HEK293 (cell line): ENCODE measurements at regions not wholly inside any gene's neighbourhood (a gene's known extent, or its start where the extent isn't known, plus 50 kb on each side); places are given as distances from the start of the nearest gene placed in this dataset.

Source experiments
- CTCF ChIA-PET: fragments of 350-600 bp; formaldehyde crosslinking; extraction: SDS; loops from one replicate; lab custom pipeline; 2021; ENCODE audit warnings: antibody characterized with exemption; lab: Yijun Ruan, JAX
- POLR2A ChIA-PET: fragments of 300-600 bp; formaldehyde crosslinking; extraction: SDS; loops from one replicate; lab custom pipeline; 2020; ENCODE audit warnings: antibody characterized with exemption, inconsistent platforms; lab: Yijun Ruan, JAX
- H3K27ac ChIP-seq: fragments of 200-500 bp; sonication (Bioruptor generic); 2 replicates; pipeline ENCODE4 v1.5.1; 2014; ENCODE audit warnings: low read depth, low read length, control low read depth, inconsistent platforms; ENCODE audit errors: extremely low read depth
- H3K36me3 ChIP-seq, 2 experiments: fragments of 200-500 bp in 1 of 2; sonication (Bioruptor generic) in 1 of 2; 1 replicate in 1 of 2; 2 replicates in 1 of 2; pipeline ENCODE4 v1.5.1; 2014 to 2017; ENCODE audit warnings: inconsistent platforms in 2 of 2, low read length in 2 of 2; ENCODE audit not compliant: control insufficient read depth in 2 of 2, insufficient read depth in 1 of 2
- H3K4me1 ChIP-seq: fragments of 200-500 bp; sonication (Bioruptor generic); 2 replicates; pipeline ENCODE4 v1.5.1; 2014; ENCODE audit warnings: mild to moderate bottlenecking, low read length, inconsistent platforms; ENCODE audit not compliant: control insufficient read depth, insufficient read depth
- H3K4me3 ChIP-seq: 2 replicates; pipeline ENCODE4 v1.5.1; 2011; ENCODE audit warnings: low read depth, mild to moderate bottlenecking, control low read depth, low read length, moderate library complexity
- H3K9me3 ChIP-seq: fragments of 200-500 bp; sonication (Bioruptor generic); 2 replicates; pipeline ENCODE4 v1.5.1; 2014; ENCODE audit warnings: low read depth, low read length, inconsistent platforms; ENCODE audit not compliant: control insufficient read depth, insufficient read depth
- HOXC10 ChIP-seq: sonication (generic); formaldehyde crosslinking; IDR thresholded peaks from 2 replicates; pipeline ENCODE4 v1.8.1; 2023; ENCODE audit warnings: mild to moderate bottlenecking, missing genetic modification reagents
- HOXD13 ChIP-seq: sonication (generic); formaldehyde crosslinking; IDR thresholded peaks from 2 replicates; pipeline ENCODE4 v1.8.0; 2022; ENCODE audit warnings: missing genetic modification reagents, borderline replicate concordance
- REPIN1 ChIP-seq: fragments of 450-650 bp; formaldehyde crosslinking; IDR thresholded peaks from 2 replicates; pipeline ENCODE4 v1.5.1; 2017; ENCODE audit warnings: missing biosample characterization, missing genetic modification characterization, low read depth
- SP2 ChIP-seq: fragments of 450-650 bp; formaldehyde crosslinking; IDR thresholded peaks from 2 replicates; pipeline ENCODE4 v1.5.1; 2016; ENCODE audit warnings: missing biosample characterization, missing genetic modification characterization
- YY2 ChIP-seq: fragments of 450-650 bp; formaldehyde crosslinking; IDR thresholded peaks from 2 replicates; pipeline ENCODE4 v1.5.1; 2016; ENCODE audit warnings: missing biosample characterization, missing genetic modification characterization
- ZEB2 ChIP-seq: fragments of 450-650 bp; formaldehyde crosslinking; IDR thresholded peaks from 2 replicates; pipeline ENCODE4 v1.5.1; 2016; ENCODE audit warnings: missing biosample characterization, missing genetic modification characterization
- ZNF10 ChIP-seq: fragments of 450-650 bp; formaldehyde crosslinking; IDR thresholded peaks from 2 replicates; pipeline ENCODE4 v1.5.1; 2017; ENCODE audit warnings: missing biosample characterization, missing genetic modification characterization
- ZNF114 ChIP-seq: fragments of 450-650 bp; formaldehyde crosslinking; IDR thresholded peaks from 2 replicates; pipeline ENCODE4 v1.5.0; 2017; ENCODE audit warnings: missing biosample characterization, missing genetic modification characterization
- ZNF133 ChIP-seq: fragments of 450-650 bp; formaldehyde crosslinking; IDR thresholded peaks from 2 replicates; pipeline ENCODE4 v1.5.1; 2016; ENCODE audit warnings: missing biosample characterization, missing genetic modification characterization
- ZNF184 ChIP-seq: fragments of 450-650 bp; IDR thresholded peaks from 2 replicates; pipeline ENCODE4 v1.5.1; 2018; ENCODE audit warnings: missing biosample characterization, mild to moderate bottlenecking, missing genetic modification characterization
- ZNF23 ChIP-seq: fragments of 450-650 bp; formaldehyde crosslinking; IDR thresholded peaks from 2 replicates; pipeline ENCODE4 v1.5.1; 2016; ENCODE audit warnings: missing biosample characterization, missing genetic modification characterization, borderline replicate concordance
- ZNF24 ChIP-seq: fragments of 450-650 bp; formaldehyde crosslinking; IDR thresholded peaks from 2 replicates; pipeline ENCODE4 v1.5.1; 2016; ENCODE audit warnings: missing biosample characterization, missing genetic modification characterization
- ZNF341 ChIP-seq: fragments of 450-650 bp; formaldehyde crosslinking; IDR thresholded peaks from 2 replicates; pipeline ENCODE4; 2016; ENCODE audit warnings: low read depth, missing biosample characterization, missing genetic modification characterization
- ZNF416 ChIP-seq: fragments of 450-650 bp; formaldehyde crosslinking; IDR thresholded peaks from 2 replicates; pipeline ENCODE4 v1.5.1; 2016; ENCODE audit warnings: missing biosample characterization, missing genetic modification characterization
- ZNF501 ChIP-seq: fragments of 450-650 bp; formaldehyde crosslinking; IDR thresholded peaks from 2 replicates; pipeline ENCODE4 v1.5.1; 2016; ENCODE audit warnings: missing biosample characterization, missing genetic modification characterization
- ZNF530 ChIP-seq: fragments of 450-650 bp; formaldehyde crosslinking; IDR thresholded peaks from 2 replicates; pipeline ENCODE4 v1.5.1; 2016; ENCODE audit warnings: low read depth, missing biosample characterization, missing genetic modification characterization
- ZNF707 ChIP-seq: fragments of 450-650 bp; formaldehyde crosslinking; IDR thresholded peaks from 2 replicates; pipeline ENCODE4 v1.5.1; 2016; ENCODE audit warnings: missing biosample characterization, missing genetic modification characterization
- ZNF777 ChIP-seq: fragments of 450-650 bp; formaldehyde crosslinking; IDR thresholded peaks from 2 replicates; pipeline ENCODE4 v1.5.1; 2017; ENCODE audit warnings: missing biosample characterization, missing genetic modification characterization, borderline replicate concordance
- ZSCAN23 ChIP-seq: fragments of 450-650 bp; formaldehyde crosslinking; IDR thresholded peaks from 2 replicates; pipeline ENCODE4 v1.5.1; 2016; ENCODE audit warnings: missing biosample characterization, missing genetic modification characterization
- ZSCAN30 ChIP-seq: fragments of 450-650 bp; IDR thresholded peaks from 2 replicates; pipeline ENCODE4 v1.5.1; 2018; ENCODE audit warnings: missing biosample characterization, mild to moderate bottlenecking, missing genetic modification characterization, moderate library complexity
- ZXDB ChIP-seq: fragments of 450-650 bp; formaldehyde crosslinking; IDR thresholded peaks from 2 replicates; pipeline ENCODE4 v1.5.1; 2016; ENCODE audit warnings: missing biosample characterization, missing genetic modification characterization
- TF ChIP-seq, protein P1 (sequence below): fragments of 450-650 bp; formaldehyde crosslinking; IDR thresholded peaks from 2 replicates; pipeline ENCODE4 v1.5.1; 2016; ENCODE audit warnings: missing biosample characterization, missing genetic modification characterization
- TF ChIP-seq, protein P2 (sequence below): fragments of 450-650 bp; formaldehyde crosslinking; IDR thresholded peaks from 2 replicates; pipeline ENCODE4 v1.5.1; 2016; ENCODE audit warnings: missing biosample characterization, missing genetic modification characterization
- TF ChIP-seq, protein P3 (sequence below): fragments of 450-650 bp; formaldehyde crosslinking; IDR thresholded peaks from 2 replicates; pipeline ENCODE4 v1.5.1; 2016; ENCODE audit warnings: missing biosample characterization, missing genetic modification characterization

DNA sequence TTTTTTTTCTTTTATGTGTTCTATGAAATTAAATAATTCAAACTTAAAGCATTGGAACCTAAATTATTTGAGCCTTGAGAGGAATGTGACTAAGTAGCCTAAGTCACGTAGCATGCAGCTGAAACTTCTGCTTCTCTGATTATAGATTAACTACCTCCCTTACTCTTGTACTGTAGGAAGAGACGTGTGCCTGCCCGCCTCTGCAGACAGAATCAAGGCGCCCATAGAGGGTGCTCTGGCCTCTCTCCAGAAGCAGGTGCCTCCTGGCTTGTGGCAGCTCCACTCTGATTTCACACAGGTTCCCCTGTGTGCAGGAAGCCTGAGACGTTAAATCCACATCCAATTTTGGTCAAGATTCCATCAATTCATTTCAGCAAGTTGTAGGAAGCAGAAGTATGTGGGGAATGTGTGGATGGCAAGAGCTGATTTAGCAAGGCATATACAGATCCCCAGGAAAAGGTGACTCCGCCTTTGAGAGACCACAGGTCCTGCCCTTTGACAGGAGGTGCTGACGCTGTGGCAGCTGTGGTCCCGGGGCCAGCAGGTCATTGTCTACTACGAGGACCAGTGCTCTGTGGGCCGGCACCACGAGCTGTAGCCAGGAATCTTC is 1418.8 kb downstream of the CDH11 start:
- Histone ChIP-seq H3K27ac (no peak overlapping the region), H3K36me3 (no peaks in the 10 kb centered on the region), H3K4me1 (no peaks in the 10 kb centered on the region), H3K9me3 (no peaks in the 10 kb centered on the region), H3K4me3 (no peak overlapping the region)
- TF ChIP-seq ZNF341 (tag by site-specific recombination) = no peak
- no peak for TF ChIP-seq ZSCAN23 (tag by site-specific recombination)
- TF ChIP-seq ZNF777 (tag by site-specific recombination) = no peak
- no peak for TF ChIP-seq HOXC10 (CRISPR knock-in tag)
- TF ChIP-seq YY2 (tag by site-specific recombination) = no peak
- TF ChIP-seq, protein P1, sequence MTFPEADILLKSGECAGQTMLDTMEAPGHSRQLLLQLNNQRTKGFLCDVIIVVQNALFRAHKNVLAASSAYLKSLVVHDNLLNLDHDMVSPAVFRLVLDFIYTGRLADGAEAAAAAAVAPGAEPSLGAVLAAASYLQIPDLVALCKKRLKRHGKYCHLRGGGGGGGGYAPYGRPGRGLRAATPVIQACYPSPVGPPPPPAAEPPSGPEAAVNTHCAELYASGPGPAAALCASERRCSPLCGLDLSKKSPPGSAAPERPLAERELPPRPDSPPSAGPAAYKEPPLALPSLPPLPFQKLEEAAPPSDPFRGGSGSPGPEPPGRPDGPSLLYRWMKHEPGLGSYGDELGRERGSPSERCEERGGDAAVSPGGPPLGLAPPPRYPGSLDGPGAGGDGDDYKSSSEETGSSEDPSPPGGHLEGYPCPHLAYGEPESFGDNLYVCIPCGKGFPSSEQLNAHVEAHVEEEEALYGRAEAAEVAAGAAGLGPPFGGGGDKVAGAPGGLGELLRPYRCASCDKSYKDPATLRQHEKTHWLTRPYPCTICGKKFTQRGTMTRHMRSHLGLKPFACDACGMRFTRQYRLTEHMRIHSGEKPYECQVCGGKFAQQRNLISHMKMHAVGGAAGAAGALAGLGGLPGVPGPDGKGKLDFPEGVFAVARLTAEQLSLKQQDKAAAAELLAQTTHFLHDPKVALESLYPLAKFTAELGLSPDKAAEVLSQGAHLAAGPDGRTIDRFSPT (tag by site-specific recombination) = no peak
- TF ChIP-seq ZSCAN30 (tag by site-specific recombination) = no peak
- no peak for TF ChIP-seq ZNF501 (tag by site-specific recombination)
- CTCF ChIA-PET = no interaction called here
- POLR2A ChIA-PET = no interaction called here

DNA sequence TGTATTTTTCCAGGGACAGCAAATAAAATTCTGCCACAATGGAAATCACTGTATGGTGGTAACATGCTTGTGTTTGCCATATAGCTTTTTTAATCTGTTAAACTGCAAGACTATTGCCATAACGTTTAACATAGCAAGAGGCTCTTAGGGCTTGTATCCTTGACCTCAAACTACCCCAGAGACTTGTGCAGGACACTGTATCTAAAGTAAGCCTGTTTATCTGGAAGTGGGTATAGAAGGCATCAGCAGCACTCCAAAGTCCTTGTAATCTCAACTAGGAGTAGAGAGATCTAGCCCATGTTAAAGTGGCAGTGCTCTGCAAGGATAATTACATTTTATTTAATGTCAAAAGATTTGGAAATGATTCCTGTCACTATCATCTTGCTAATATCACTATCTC is 1424.1 kb downstream of the CDH11 start:
- Histone ChIP-seq H3K27ac (no peak overlapping the region), H3K9me3 (no peaks in the 10 kb centered on the region)
- POLR2A ChIA-PET = no interaction called here
- TF ChIP-seq, protein P2, sequence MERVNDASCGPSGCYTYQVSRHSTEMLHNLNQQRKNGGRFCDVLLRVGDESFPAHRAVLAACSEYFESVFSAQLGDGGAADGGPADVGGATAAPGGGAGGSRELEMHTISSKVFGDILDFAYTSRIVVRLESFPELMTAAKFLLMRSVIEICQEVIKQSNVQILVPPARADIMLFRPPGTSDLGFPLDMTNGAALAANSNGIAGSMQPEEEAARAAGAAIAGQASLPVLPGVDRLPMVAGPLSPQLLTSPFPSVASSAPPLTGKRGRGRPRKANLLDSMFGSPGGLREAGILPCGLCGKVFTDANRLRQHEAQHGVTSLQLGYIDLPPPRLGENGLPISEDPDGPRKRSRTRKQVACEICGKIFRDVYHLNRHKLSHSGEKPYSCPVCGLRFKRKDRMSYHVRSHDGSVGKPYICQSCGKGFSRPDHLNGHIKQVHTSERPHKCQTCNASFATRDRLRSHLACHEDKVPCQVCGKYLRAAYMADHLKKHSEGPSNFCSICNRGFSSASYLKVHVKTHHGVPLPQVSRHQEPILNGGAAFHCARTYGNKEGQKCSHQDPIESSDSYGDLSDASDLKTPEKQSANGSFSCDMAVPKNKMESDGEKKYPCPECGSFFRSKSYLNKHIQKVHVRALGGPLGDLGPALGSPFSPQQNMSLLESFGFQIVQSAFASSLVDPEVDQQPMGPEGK (tag by site-specific recombination) = no peak
- TF ChIP-seq, protein P3, sequence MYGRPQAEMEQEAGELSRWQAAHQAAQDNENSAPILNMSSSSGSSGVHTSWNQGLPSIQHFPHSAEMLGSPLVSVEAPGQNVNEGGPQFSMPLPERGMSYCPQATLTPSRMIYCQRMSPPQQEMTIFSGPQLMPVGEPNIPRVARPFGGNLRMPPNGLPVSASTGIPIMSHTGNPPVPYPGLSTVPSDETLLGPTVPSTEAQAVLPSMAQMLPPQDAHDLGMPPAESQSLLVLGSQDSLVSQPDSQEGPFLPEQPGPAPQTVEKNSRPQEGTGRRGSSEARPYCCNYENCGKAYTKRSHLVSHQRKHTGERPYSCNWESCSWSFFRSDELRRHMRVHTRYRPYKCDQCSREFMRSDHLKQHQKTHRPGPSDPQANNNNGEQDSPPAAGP (tag by site-specific recombination) = no peak
- TF ChIP-seq ZNF416 (tag by site-specific recombination) (no peak), ZNF707 (tag by site-specific recombination) (no peak), ZEB2 (tag by site-specific recombination) (no peak), ZNF530 (tag by site-specific recombination) (no peak), ZNF133 (tag by site-specific recombination) (no peak), REPIN1 (tag by site-specific recombination) (no peak), SP2 (tag by site-specific recombination) (no peak), HOXD13 (CRISPR knock-in tag) (no peak), ZNF23 (tag by site-specific recombination) (no peak), ZNF114 (no peak), ZNF10 (tag by site-specific recombination) (no peak), ZNF24 (tag by site-specific recombination) (no peak), ZNF184 (tag by site-specific recombination) (no peak), ZXDB (tag by site-specific recombination) (no peak)
- TF ChIP-seq, protein P1 (tag by site-specific recombination) = no peak
- TF ChIP-seq, all 188 proteins: peak for 0
- H3K36me3 ChIP-seq = no peaks in the 10 kb centered on the region
- no peak overlapping the region for H3K4me3 ChIP-seq
- no peaks in the 10 kb centered on the region for H3K4me1 ChIP-seq
- CTCF ChIA-PET = no interaction called here
